Fibroblast of skin of abdomen (primary cell): ENCODE measurements at regions not wholly inside any gene's neighbourhood (a gene's known extent, or its start where the extent isn't known, plus 50 kb on each side); places are given as distances from the start of the nearest gene placed in this dataset.
A peak's percentile ranks its signal among the peaks of the same experiment; 100 is the strongest.

Experiments
- DNase-seq: peaks from one replicate; pipeline ENCODE4 v3.0.0-alpha.2; 2013

GRCh38 chr1:239603530-239603929 lies 217.2 kb downstream of the CHRM3 start:
- DNase-seq = no peak

- DNase-seq = no peak
These were observed 220.6 kb downstream of the CHRM3 start for GRCh38 chr1:239606850-239607400.

GRCh38 chr1:239608469-239608868 lies 222.1 kb downstream of the CHRM3 start:
- no peak for DNase-seq

GRCh38 chr1:239612379-239612778 lies 226.0 kb downstream of the CHRM3 start:
- no peak for DNase-seq

GRCh38 chr1:239616673-239617072 lies 230.3 kb downstream of the CHRM3 start:
- no peak for DNase-seq

GRCh38 chr1:239617259-239617658 lies 230.9 kb downstream of the CHRM3 start:
- no peak for DNase-seq

GRCh38 chr1:239617731-239618130 lies 231.4 kb downstream of the CHRM3 start:
- no peak for DNase-seq

- no peak for DNase-seq
These were observed 232.8 kb downstream of the CHRM3 start for GRCh38 chr1:239619190-239619589.

- DNase-seq = no peak
These were observed 244.4 kb downstream of the CHRM3 start for GRCh38 chr1:239630767-239631166.

- no peak for DNase-seq
These were observed 247.1 kb downstream of the CHRM3 start for GRCh38 chr1:239633432-239633831.

- DNase-seq = no peak
These were observed 248.9 kb downstream of the CHRM3 start for GRCh38 chr1:239635276-239635675.

GRCh38 chr1:239636347-239636746 lies 250.0 kb downstream of the CHRM3 start:
- no peak for DNase-seq

GRCh38 chr1:239644604-239645003 lies 258.2 kb downstream of the CHRM3 start:
- DNase-seq = no peak

GRCh38 chr1:239647045-239647444 lies 260.7 kb downstream of the CHRM3 start:
- no peak for DNase-seq

GRCh38 chr1:239647964-239648632 lies 261.7 kb downstream of the CHRM3 start:
- no peak for DNase-seq

GRCh38 chr1:239655023-239655422 lies 268.7 kb downstream of the CHRM3 start:
- DNase-seq = no peak

GRCh38 chr1:239657291-239657690 lies 270.9 kb downstream of the CHRM3 start:
- no peak for DNase-seq

- DNase-seq = no peak
These were observed 276.6 kb downstream of the CHRM3 start for GRCh38 chr1:239662950-239663349.

GRCh38 chr1:239672256-239672655 lies 285.9 kb downstream of the CHRM3 start:
- DNase-seq = no peak

GRCh38 chr1:239675735-239676134 lies 289.4 kb downstream of the CHRM3 start:
- DNase-seq = no peak

GRCh38 chr1:239676522-239677273 lies 290.3 kb downstream of the CHRM3 start:
- DNase-seq = no peak

- peak; percentile 1 for DNase-seq
These were observed 291.0 kb downstream of the CHRM3 start for GRCh38 chr1:239677362-239677761.

GRCh38 chr1:239678181-239678580 lies 291.8 kb downstream of the CHRM3 start:
- DNase-seq = no peak

GRCh38 chr1:239682046-239682445 lies 295.7 kb downstream of the CHRM3 start:
- no peak for DNase-seq
